Tibial artery (tissue), 4 donors: ENCODE measurements at regions not wholly inside any gene's neighbourhood (a gene's known extent, or its start where the extent isn't known, plus 50 kb on each side); places are given as distances from the start of the nearest gene placed in this dataset.

Experiments
- DNase-seq, 2 donors: peaks; one replicate each; pipeline ENCODE4 v3.0.0-alpha.2; 2019
- H3K27ac ChIP-seq, 2 donors: fragments of 200-600 bp; sonication (generic) in 1 of 2; 1 replicate in 1 of 2; 2 replicates in 1 of 2; pipeline ENCODE4 v1.5.1; 2018 to 2019; ENCODE audit warnings: mild to moderate bottlenecking in 1 of 2
- H3K27me3 ChIP-seq, 2 donors: fragments of 200-600 bp; sonication (generic) in 1 of 2; one replicate each; pipeline versions ENCODE4 v1.5.1 to v1.6.0; 2016 to 2019
- H3K36me3 ChIP-seq, 3 donors: fragments of 200-600 bp; sonication (generic) in 2 of 3; one replicate each; pipeline ENCODE4 v1.5.1; 2016 to 2019; ENCODE audit warnings: mild to moderate bottlenecking in 2 of 3
- H3K4me1 ChIP-seq, 4 donors: fragments of 200-600 bp; sonication (generic) in 2 of 4; 1 replicate in 3 of 4; 2 replicates in 1 of 4; pipeline ENCODE4 v1.5.1; 2016 to 2019
- H3K4me3 ChIP-seq, 2 donors: fragments of 200-600 bp; sonication (generic) in 1 of 2; 1 replicate in 1 of 2; 2 replicates in 1 of 2; pipeline ENCODE4 v1.5.1; 2018 to 2019; ENCODE audit warnings: mild to moderate bottlenecking in 2 of 2
- H3K9me3 ChIP-seq, 3 donors: fragments of 200-600 bp; sonication (generic) in 1 of 3; one replicate each; pipeline ENCODE4 v1.5.1; 2016 to 2019
- CTCF ChIP-seq, 2 experiments: fragments of 200-600 bp in 1 of 2; fragments of 450-650 bp in 1 of 2; IDR thresholded peaks; one replicate each; pipeline ENCODE4 v1.5.1; 2017 to 2019; ENCODE audit warnings: antibody characterized with exemption in 2 of 2, mild to moderate bottlenecking in 1 of 2, moderate library complexity in 1 of 2
- intact Hi-C: fragments of 100-400 bp; cut with DNase I; formaldehyde crosslinking; loops from one replicate; pipeline ENCODE4 v1.15.0; 2023; ENCODE audit warnings: low total_unique reads

- Histone ChIP-seq H3K4me1 (no peaks in the 10 kb centered on the region), H3K36me3 (no peaks in the 10 kb centered on the region), H3K27me3 (peaks cover 0 to 26% of the 10 kb centered on the region in 2 donors), H3K9me3 (no peaks in the 10 kb centered on the region), H3K27ac (no peak overlapping the region), H3K4me3 (no peak overlapping the region)
- TF ChIP-seq CTCF (IDR thresholded peaks at IDR 0.05): no peak
- intact Hi-C loops: no loop called here
- no peak for DNase-seq
These were observed 196.1 kb downstream of the TRIM29 start for GRCh38 chr11:119941636-119942411.

GRCh38 chr11:119941171-119941570 is 196.7 kb downstream of the TRIM29 start:
- no peak overlapping the region for H3K27ac ChIP-seq

GRCh38 chr11:119940401-119940976 is 197.4 kb downstream of the TRIM29 start:
- Histone ChIP-seq H3K27ac (no peak overlapping the region), H3K36me3 (no peaks in the 10 kb centered on the region), H3K9me3 (no peaks in the 10 kb centered on the region), H3K27me3 (peaks cover 0 to 28% of the 10 kb centered on the region in 2 donors), H3K4me1 (no peaks in the 10 kb centered on the region), H3K4me3 (no peak overlapping the region)
- intact Hi-C loops: no loop called here
- no peak for DNase-seq
- no peak for TF ChIP-seq CTCF (IDR thresholded peaks at IDR 0.05)

More at GRCh38 chr11:119941171-119941570, 196.7 kb downstream of the TRIM29 start:
- intact Hi-C loops: no loop called here
- no peak for TF ChIP-seq CTCF (IDR thresholded peaks at IDR 0.05)
- no peak for DNase-seq
- Histone ChIP-seq H3K36me3 (no peaks in the 10 kb centered on the region), H3K4me1 (no peaks in the 10 kb centered on the region), H3K4me3 (no peak overlapping the region), H3K27me3 (peaks cover 0 to 22% of the 10 kb centered on the region in 2 donors), H3K9me3 (no peaks in the 10 kb centered on the region)

- no peak overlapping the region for H3K27ac ChIP-seq
- no peak for DNase-seq
- H3K4me3 ChIP-seq: no peak overlapping the region
- no peaks in the 10 kb centered on the region for H3K4me1 ChIP-seq
- no peaks in the 10 kb centered on the region for H3K36me3 ChIP-seq
- no peak for TF ChIP-seq CTCF (IDR thresholded peaks at IDR 0.05)
- H3K9me3 ChIP-seq: no peaks in the 10 kb centered on the region
- intact Hi-C loops: no loop called here
- peaks cover 0 to 26% of the 10 kb centered on the region in 2 donors for H3K27me3 ChIP-seq
These were observed 200.5 kb downstream of the TRIM29 start for GRCh38 chr11:119937412-119937811.

- TF ChIP-seq CTCF (IDR thresholded peaks at IDR 0.05): no peak
- Histone ChIP-seq H3K27ac (no peak overlapping the region), H3K27me3 (peaks cover 0 to 33% of the 10 kb centered on the region in 2 donors), H3K4me1 (no peaks in the 10 kb centered on the region), H3K4me3 (no peak overlapping the region), H3K36me3 (no peaks in the 10 kb centered on the region), H3K9me3 (no peaks in the 10 kb centered on the region)
- intact Hi-C loops: no loop called here
- DNase-seq: no peak
These were observed 201.5 kb downstream of the TRIM29 start for GRCh38 chr11:119936426-119936825.
